ENCODE measurements at regions not wholly inside any gene's neighbourhood (a gene's known extent, or its start where the extent isn't known, plus 50 kb on each side); places are given as distances from the start of the nearest gene placed in this dataset.

GRCh38 chr2:199025146-199025545, 432.6 kb downstream of the SATB2 start:
- no peak for DNase-seq (ENCODE audit: low read depth)

DNA sequence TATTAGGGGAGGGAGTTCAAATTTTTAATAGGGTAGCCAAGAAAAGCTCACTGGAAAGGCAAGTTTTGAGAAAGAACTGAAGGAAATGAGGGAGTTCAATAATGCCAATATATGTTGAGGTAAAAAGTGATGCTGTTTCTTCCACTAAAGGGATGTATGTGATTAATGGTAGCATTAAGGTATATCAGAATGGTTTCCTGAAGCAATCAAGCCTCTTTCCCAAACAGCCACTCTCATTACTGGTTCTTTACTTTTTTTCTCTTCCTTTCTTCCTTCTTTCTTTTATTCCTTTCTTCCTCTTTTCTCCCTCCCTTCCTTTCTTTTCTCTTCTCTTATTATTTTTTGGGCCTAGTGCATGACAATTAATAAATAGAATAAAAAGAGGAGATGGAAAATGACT, 433.5 kb downstream of the SATB2 start:
- DNase-seq (ENCODE audit: low read depth) = no peak

GRCh38 chr2:199019898-199020507, 437.7 kb downstream of the SATB2 start:
- DNase-seq (ENCODE audit: low read depth) = peak; percentile 69

DNA sequence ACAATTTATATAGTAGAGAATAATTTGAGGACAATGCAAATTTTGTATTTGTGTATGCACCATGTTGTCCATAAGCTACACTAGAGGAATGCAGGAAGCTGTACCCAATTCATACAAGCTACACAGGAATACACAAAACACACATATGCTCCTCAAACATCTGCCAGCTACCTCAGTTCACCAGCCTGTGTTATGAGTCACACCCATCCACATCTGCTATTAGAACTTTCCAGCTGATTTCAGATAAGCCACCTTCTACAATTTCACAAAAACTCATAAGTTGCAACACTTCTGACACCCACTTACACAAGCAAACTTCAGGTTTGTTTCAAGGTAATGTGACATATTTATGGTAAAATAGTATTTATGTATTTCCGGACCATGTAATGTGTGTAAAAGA, 438.9 kb downstream of the SATB2 start:
- no peak for DNase-seq (ENCODE audit: low read depth)

GRCh38 chr2:199015072-199015471, 442.7 kb downstream of the SATB2 start:
- DNase-seq (ENCODE audit: low read depth) = no peak

- no peak for DNase-seq (ENCODE audit: low read depth)
Observed at GRCh38 chr2:199014226-199014625, 443.5 kb downstream of the SATB2 start.

GRCh38 chr2:199011908-199012307, 445.8 kb downstream of the SATB2 start:
- DNase-seq (ENCODE audit: low read depth) = no peak

GRCh38 chr2:198994678-198995077, 463.1 kb downstream of the SATB2 start:
- no peak for DNase-seq (ENCODE audit: low read depth)

DNA sequence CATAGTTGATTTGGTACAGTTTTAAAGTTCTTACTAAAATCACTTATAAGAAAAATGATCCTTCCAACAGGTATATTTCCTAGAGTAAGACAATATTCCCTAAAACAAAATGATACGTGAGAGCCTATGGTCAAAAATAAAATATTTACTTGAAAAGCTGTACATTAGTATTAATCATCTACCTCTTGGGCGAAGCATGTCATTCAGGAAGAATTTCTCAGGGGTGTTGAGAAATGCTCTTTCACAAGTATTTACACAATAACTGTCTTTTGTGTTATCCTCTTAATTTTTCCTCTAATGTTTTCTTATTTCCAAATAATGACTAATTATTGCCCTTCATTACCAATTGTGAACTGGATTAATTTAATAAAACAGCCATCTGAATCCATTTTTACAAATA, 466.3 kb downstream of the SATB2 start:
- DNase-seq (ENCODE audit: low read depth) = peak; percentile 22

DNA sequence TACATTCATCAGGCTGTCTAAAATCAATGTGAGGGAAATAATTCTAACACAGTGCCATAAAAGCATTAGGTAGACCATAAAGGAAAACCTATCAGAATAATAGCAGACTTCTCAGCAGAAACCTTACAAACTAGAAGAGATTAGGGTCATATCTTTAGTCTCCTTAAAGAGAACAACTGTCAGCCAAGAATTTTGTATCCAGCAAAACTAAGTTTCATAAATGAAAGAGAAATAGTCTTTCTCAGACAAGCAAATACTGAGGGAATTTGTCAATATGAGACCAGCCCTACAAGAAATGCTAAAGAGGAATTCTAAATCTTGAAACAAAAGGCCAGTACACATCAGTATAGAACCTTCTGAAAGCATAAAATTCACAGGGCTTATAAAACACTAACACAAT, 482.0 kb downstream of the SATB2 start:
- no peak for DNase-seq (ENCODE audit: low read depth)

- no peak for DNase-seq (ENCODE audit: low read depth)
Observed at GRCh38 chr2:198973785-198974184, 484.0 kb downstream of the SATB2 start.

DNA sequence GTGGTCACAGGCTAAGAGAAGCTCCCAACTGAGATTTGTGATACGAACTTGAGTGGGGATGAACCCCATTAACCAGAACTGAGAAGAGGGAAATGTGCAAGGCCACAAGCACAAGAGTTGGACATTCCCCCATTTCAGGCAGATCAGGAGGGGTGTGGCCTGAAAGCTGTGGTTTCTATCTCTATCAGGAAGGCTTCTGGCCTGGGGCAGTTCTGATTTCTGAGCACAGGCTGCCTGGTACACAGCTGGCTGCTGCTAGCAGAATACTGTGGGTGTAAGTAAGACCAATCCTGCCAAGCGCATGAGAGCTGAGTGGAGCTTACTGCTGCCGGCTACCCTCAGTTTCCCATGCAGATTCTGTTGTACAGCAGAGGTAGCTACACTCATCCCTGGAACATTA, 484.6 kb downstream of the SATB2 start:
- no peak for DNase-seq (ENCODE audit: low read depth)

GRCh38 chr2:198968545-198968944, 489.2 kb downstream of the SATB2 start:
- DNase-seq (ENCODE audit: low read depth) = peak; percentile 48

DNA sequence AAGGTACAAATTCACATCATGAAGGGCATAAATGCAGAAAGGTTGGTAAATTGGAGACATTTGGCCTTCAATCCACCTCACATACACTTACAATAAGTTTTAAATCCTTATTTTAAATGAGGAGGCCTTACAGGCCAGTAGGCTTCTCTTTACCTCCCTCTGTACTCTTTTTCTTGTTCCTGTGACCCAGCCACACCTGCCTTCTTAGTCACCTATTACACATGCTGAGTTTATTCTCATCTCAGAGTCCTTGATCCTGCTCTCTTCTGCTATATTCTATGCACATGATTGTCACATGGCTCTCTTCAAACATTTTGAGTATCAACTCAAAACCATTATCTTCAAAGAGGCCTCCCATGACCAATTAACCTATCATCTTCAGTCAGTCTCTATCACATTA, 491.5 kb downstream of the SATB2 start:
- no peak for DNase-seq (ENCODE audit: low read depth)

DNA sequence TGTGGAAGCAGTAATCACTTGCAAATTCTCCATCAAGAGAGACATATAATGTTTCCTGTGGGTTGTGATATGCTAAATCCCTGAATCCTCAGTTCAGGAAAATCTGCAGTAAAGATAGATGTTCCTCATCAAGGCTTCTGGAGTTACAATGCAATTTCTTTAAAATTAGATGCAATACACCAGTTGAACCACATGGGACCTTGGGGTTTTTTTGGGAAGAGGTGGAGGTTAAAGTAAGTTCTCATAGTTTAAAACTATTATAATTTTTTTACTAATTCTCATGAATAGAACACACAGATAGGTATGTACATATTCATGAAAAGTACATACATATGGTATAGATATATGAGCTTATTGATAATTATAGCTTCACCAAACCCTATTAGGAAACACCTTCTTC, 496.2 kb downstream of the SATB2 start:
- DNase-seq (ENCODE audit: low read depth) = no peak

DNA sequence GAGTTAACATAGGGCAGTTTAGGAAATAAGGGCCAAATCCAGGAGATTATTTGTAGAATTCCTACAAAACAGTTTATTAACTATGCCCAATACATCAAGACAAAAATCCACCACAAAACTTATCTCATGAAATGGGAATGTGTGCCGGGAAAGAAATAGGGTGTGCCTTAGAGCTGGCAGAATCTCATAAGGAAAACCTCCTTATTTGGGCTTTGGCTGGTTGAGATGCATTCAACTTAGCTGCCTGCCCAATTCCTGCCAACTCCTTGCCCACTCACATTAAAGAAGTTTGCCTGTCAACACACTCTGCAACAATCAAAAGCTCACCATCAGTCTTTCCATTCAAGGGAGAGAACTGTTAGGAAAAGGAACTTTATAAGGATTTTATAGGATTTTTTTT, 500.6 kb downstream of the SATB2 start:
- no peak for DNase-seq (ENCODE audit: low read depth)

DNA sequence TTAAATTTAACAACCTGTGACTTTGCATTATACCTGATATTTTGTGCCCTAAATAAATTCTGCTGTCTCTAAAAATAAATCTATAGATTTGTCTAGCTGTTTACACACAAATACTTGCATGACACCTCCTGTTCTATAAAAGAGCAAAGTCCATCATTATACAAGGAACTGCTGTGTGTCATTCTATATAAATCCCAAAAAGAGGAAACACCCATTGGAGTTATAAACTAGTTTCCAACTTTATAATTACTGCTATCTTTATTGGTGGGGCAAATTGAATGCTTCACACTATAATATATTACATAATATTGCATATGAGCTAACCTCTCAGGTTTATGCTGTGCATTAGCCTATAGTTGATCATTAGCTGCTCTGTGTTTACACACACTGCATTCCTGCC, 504.4 kb downstream of the SATB2 start:
- no peak for DNase-seq (ENCODE audit: low read depth)

DNA sequence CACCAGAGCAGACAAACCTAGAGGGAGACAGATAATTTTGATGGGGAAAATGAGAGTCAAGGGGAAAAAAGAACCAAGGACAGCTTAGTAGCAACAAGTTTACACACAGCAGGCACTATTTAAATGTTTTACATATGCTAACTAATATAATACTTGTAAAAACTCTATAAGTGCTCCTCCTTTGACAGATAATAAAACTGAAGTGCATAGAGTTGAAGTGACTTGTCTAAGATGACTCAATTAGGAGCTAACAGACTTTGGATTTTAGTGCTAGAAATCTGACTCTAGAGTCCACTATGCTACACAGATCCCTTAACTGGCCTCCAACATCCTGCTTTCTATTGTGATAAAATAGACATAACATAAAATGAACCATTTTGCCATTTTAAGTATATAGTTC, 506.9 kb downstream of the SATB2 start:
- no peak for DNase-seq (ENCODE audit: low read depth)

GRCh38 chr2:198945496-198945895, 512.2 kb downstream of the SATB2 start:
- no peak for DNase-seq (ENCODE audit: low read depth)

GRCh38 chr2:198930170-198930569, 527.6 kb downstream of the SATB2 start:
- DNase-seq (ENCODE audit: low read depth) = no peak

DNA sequence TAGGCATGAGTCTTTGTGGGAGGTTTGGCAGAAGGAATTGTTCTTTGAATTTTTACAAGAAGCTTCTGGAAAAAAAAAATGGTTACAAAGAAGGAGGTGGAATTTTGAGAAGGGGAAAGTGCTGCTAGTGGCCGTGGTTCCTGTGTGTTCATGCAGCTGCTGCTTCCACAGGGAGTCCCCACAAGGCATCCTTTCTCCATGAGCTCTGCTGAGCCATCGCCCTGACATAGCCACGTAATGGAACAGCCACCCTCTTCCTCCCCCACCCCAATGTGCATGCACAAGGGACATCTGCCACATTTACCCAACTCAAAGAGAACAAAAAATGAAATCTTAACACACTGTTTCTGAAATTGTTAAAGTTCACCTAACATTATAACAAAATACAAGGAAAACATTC, 529.7 kb downstream of the SATB2 start:
- no peak for DNase-seq (ENCODE audit: low read depth)

DNA sequence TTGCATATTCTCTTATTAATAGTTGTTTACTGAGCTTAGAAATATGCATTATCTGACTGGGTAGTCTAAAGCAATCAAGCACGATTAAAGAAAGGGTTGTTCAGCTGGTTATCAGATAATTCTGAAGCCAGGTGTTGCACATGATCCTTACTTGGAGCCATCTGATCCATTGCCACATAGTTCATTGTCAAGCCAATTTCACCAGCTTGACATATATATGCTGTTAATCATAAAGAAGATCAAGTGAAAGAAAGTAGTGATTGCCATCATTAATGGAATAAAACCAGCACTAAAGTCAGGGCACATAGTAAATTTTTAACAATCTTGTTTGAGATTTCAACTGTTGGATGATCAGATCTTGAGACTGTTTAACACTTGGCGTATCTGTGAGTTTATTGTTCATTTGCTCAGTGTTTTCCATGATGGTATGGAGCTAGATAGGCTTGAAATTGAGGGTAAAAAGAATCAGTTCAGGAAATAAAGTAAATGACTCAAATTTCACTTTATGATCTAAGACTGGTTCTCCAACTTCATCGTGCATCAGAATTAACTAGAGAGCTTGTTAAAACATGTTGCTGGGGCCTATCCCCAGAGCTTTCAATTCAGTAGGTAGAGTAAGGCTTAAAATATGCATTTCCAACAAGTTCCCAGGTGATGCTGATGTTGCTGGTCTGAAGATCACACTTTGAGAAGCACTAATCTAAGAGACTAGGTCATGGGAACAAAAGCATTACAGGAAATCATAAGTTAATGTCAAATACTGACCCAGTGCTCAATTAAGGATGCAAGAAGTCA, 539.6 kb downstream of the SATB2 start:
- DNase-seq (ENCODE audit: low read depth) = no peak

- DNase-seq (ENCODE audit: low read depth) = no peak
Observed at GRCh38 chr2:198917275-198917674, 540.5 kb downstream of the SATB2 start.
